H1 (cell line): ENCODE measurements at regions not wholly inside any gene's neighbourhood (a gene's known extent, or its start where the extent isn't known, plus 50 kb on each side); places are given as distances from the start of the nearest gene placed in this dataset.

Source experiments
- NANOG ChIP-seq: IDR thresholded peaks from 2 replicates; pipeline ENCODE4 v1.6.1; 2011; ENCODE audit warnings: low read length, low read depth, mild to moderate bottlenecking, inconsistent platforms; ENCODE audit not compliant: insufficient read depth, poor library complexity, severe bottlenecking
- POLR2A ChIP-seq, 2 experiments: IDR thresholded peaks; 1 replicate in 1 of 2; 2 replicates in 1 of 2; pipeline ENCODE4 v1.6.1; 2011; ENCODE audit warnings: low read depth in 2 of 2, low read length in 2 of 2, mild to moderate bottlenecking in 2 of 2; ENCODE audit errors: control extremely low read depth in 1 of 2
- RAD21 ChIP-seq, 2 experiments: IDR thresholded peaks in 1 of 2; conservative IDR thresholded peaks in 1 of 2; 2 replicates each; pipeline ENCODE4 v1.6.1; 2011; ENCODE audit warnings: low read depth in 2 of 2, low read length in 2 of 2, improper control_type of control experiment in 1 of 2, inconsistent platforms in 1 of 2, mild to moderate bottlenecking in 1 of 2, moderate library complexity in 1 of 2
- SIN3A ChIP-seq, 2 experiments: IDR thresholded peaks in 1 of 2; conservative IDR thresholded peaks in 1 of 2; 2 replicates each; pipeline ENCODE4 v1.6.1; 2011 to 2012; ENCODE audit warnings: low read length in 2 of 2, improper control_type of control experiment in 1 of 2, low read depth in 1 of 2, mild to moderate bottlenecking in 1 of 2
- TAF7 ChIP-seq: optimal IDR thresholded peaks from 2 replicates; pipeline ENCODE3; 2011; ENCODE audit warnings: low read depth, mild to moderate bottlenecking, inconsistent platforms, low read length, moderate library complexity, borderline replicate concordance
- TF ChIP-seq, protein P1 (sequence below): fragments of 300-600 bp; sonication (generic); IDR thresholded peaks from 2 replicates; pipeline ENCODE4 v1.7.1; 2012; ENCODE audit warnings: low read length, moderate library complexity, mild to moderate bottlenecking, inconsistent platforms; ENCODE audit not compliant: insufficient replicate concordance
- TF ChIP-seq, protein P2 (sequence below): IDR thresholded peaks from 2 replicates; pipeline ENCODE4 v1.6.1; 2011; ENCODE audit warnings: low read depth, mild to moderate bottlenecking, low read length; ENCODE audit not compliant: insufficient read depth

DNA sequence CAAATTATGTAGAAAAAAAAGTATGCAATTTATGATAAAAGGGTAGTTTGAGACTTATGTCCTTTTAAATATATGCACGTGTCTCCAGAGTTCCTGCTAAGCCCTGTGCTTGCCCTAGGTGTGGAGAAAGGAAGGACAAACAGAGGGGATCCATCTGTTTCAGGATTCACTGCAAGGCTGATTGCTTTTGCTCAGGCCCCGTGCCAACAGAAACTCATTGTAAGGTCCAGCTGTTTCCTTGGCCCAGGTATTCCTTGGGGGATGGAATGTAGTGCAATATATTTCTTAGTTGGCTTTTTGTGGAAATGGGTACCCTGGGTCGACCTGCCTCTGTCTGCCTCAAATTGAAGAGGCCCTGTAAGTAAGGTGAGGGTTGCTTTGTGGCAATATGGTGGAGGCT, 268.6 kb upstream of the CLINT1 start (continued):
- TF ChIP-seq, protein P1, sequence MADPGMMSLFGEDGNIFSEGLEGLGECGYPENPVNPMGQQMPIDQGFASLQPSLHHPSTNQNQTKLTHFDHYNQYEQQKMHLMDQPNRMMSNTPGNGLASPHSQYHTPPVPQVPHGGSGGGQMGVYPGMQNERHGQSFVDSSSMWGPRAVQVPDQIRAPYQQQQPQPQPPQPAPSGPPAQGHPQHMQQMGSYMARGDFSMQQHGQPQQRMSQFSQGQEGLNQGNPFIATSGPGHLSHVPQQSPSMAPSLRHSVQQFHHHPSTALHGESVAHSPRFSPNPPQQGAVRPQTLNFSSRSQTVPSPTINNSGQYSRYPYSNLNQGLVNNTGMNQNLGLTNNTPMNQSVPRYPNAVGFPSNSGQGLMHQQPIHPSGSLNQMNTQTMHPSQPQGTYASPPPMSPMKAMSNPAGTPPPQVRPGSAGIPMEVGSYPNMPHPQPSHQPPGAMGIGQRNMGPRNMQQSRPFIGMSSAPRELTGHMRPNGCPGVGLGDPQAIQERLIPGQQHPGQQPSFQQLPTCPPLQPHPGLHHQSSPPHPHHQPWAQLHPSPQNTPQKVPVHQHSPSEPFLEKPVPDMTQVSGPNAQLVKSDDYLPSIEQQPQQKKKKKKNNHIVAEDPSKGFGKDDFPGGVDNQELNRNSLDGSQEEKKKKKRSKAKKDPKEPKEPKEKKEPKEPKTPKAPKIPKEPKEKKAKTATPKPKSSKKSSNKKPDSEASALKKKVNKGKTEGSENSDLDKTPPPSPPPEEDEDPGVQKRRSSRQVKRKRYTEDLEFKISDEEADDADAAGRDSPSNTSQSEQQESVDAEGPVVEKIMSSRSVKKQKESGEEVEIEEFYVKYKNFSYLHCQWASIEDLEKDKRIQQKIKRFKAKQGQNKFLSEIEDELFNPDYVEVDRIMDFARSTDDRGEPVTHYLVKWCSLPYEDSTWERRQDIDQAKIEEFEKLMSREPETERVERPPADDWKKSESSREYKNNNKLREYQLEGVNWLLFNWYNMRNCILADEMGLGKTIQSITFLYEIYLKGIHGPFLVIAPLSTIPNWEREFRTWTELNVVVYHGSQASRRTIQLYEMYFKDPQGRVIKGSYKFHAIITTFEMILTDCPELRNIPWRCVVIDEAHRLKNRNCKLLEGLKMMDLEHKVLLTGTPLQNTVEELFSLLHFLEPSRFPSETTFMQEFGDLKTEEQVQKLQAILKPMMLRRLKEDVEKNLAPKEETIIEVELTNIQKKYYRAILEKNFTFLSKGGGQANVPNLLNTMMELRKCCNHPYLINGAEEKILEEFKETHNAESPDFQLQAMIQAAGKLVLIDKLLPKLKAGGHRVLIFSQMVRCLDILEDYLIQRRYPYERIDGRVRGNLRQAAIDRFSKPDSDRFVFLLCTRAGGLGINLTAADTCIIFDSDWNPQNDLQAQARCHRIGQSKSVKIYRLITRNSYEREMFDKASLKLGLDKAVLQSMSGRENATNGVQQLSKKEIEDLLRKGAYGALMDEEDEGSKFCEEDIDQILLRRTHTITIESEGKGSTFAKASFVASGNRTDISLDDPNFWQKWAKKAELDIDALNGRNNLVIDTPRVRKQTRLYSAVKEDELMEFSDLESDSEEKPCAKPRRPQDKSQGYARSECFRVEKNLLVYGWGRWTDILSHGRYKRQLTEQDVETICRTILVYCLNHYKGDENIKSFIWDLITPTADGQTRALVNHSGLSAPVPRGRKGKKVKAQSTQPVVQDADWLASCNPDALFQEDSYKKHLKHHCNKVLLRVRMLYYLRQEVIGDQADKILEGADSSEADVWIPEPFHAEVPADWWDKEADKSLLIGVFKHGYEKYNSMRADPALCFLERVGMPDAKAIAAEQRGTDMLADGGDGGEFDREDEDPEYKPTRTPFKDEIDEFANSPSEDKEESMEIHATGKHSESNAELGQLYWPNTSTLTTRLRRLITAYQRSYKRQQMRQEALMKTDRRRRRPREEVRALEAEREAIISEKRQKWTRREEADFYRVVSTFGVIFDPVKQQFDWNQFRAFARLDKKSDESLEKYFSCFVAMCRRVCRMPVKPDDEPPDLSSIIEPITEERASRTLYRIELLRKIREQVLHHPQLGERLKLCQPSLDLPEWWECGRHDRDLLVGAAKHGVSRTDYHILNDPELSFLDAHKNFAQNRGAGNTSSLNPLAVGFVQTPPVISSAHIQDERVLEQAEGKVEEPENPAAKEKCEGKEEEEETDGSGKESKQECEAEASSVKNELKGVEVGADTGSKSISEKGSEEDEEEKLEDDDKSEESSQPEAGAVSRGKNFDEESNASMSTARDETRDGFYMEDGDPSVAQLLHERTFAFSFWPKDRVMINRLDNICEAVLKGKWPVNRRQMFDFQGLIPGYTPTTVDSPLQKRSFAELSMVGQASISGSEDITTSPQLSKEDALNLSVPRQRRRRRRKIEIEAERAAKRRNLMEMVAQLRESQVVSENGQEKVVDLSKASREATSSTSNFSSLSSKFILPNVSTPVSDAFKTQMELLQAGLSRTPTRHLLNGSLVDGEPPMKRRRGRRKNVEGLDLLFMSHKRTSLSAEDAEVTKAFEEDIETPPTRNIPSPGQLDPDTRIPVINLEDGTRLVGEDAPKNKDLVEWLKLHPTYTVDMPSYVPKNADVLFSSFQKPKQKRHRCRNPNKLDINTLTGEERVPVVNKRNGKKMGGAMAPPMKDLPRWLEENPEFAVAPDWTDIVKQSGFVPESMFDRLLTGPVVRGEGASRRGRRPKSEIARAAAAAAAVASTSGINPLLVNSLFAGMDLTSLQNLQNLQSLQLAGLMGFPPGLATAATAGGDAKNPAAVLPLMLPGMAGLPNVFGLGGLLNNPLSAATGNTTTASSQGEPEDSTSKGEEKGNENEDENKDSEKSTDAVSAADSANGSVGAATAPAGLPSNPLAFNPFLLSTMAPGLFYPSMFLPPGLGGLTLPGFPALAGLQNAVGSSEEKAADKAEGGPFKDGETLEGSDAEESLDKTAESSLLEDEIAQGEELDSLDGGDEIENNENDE: no peak
- TF ChIP-seq NANOG: no peak
- TF ChIP-seq TAF7: no peak
- TF ChIP-seq, protein P2, sequence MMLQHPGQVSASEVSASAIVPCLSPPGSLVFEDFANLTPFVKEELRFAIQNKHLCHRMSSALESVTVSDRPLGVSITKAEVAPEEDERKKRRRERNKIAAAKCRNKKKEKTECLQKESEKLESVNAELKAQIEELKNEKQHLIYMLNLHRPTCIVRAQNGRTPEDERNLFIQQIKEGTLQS: no peak
- no peak for TF ChIP-seq RAD21 (IDR thresholded peaks at IDR 0.05 in 1 of 2, conservative IDR thresholded peaks at IDR 0.05 in 1 of 2; ENCODE audit: low read depth in 2 of 2, low read length in 2 of 2)
- no peak for TF ChIP-seq POLR2A (IDR thresholded peaks at IDR 0.05; ENCODE audit: control extremely low read depth in 1 of 2, low read depth in 2 of 2, low read length in 2 of 2)
- TF ChIP-seq SIN3A (conservative IDR thresholded peaks at IDR 0.05 in 1 of 2, IDR thresholded peaks at IDR 0.05 in 1 of 2; ENCODE audit: low read depth in 1 of 2, low read length in 2 of 2): no peak
